ENCODE measurements at regions not wholly inside any gene's neighbourhood (a gene's known extent, or its start where the extent isn't known, plus 50 kb on each side); places are given as distances from the start of the nearest gene placed in this dataset.

DNA sequence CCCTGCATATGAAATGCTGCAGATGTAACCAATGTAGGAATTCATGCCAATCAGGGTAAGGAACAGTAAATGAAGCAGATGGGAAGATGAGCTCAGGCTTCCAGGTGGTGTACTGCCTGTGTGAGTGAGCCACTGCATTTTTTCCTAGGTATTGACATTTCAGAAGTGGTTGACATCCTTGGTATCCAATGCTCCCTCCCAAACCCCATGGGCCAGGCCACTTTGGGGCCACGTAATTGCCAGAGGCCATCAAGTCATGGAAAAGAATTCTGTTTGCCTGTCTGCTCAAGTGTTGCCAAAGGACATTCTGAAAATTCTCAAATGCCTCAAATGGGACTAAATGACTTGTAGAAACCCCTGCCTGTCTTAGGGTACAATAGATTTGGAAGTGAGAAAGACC is 384.6 kb downstream of the GATA3 start:
- TF ChIP-seq ZNF274 (IDR thresholded peaks at IDR 0.05; ENCODE audit: low read depth, low read length): no peak
- no peak overlapping the region for H3K4me3 ChIP-seq (ENCODE audit: low read length)

DNA sequence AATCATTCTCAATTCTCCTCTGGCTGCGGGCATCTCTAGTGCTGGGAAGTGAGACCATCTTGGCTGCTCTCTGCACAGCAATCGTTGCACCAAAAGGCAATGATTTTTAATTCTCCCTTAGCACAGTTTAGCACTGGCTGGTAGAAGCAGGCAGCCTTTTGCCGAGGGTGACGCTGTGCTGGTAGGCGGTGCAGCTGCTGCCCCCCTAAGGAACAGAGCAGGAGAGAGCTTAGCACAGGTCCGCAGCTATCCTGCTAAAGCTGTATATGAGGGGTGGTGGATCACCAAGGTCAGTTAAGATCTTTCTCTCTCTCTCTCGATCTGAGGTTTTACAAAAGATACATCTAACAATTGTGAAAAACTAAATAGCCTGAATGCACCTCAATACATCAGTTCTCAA is 390.1 kb downstream of the GATA3 start:
- no peak for TF ChIP-seq ZNF274 (IDR thresholded peaks at IDR 0.05; ENCODE audit: low read depth, low read length)

DNA sequence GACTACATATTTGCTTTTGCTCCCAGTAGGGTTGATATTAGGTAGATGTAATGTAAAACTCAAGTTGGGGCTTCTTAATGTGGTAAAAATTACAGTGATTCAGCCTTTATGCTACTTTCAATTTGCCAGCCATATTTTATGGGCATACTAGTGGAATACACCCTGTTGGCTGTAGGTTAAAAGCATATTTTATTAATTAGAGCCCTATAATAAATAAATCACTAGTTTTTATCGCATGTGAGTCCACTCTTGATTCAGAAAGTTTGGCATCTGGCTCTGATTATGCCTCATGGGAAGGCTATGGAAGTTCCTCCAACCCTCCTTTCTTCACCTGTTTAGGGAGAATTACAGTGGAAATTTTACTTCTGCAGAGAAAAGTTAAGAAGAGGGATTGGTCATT is 390.9 kb downstream of the GATA3 start:
- TF ChIP-seq ZNF274 (IDR thresholded peaks at IDR 0.05; ENCODE audit: low read depth, low read length): no peak
- H3K4me3 ChIP-seq (ENCODE audit: low read length): no peak overlapping the region

More for the DNA sequence above, 390.1 kb downstream of the GATA3 start:
- H3K4me3 ChIP-seq (ENCODE audit: low read length): no peak overlapping the region

DNA sequence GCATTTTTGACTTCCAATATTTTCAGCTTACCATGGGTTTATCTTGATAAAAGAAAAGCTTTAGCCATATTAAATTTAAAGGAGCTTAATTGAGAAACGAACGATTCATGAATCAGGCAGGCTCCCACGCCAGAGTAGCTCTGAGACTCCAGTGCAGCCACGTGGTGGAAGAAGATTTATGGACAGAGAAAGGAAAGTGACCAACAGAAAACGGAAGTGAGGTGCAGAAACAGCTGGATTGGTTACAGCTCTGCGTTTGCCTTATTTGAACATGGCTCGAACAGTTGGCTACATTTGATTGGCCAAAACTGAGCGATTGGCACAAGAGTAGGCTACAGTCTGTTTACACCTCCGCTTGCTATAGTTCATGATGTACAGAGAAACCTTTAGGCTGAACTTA is 395.4 kb downstream of the GATA3 start:
- H3K4me3 ChIP-seq (ENCODE audit: low read length): no peak overlapping the region

DNA sequence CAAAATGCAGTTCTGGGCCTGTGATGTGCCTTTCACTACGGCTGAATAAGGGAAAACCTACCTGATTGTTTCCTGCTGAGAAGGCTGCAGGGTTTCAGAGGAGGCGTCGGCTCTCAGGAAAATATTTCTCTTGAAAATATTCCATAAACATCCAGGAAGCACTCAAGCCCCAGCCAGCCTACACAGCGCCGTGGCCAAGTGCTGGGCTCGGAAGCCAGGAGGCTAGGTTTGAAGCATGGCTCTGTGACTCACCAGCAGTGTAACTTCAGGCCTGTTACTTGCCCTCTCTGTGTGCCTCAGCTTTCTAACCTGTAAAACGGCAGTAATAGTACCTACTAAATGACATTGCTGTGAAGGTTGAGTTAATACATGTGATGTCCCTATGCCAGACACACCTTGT is 399.1 kb downstream of the GATA3 start:
- TF ChIP-seq ZNF274 (IDR thresholded peaks at IDR 0.05; ENCODE audit: low read depth, low read length): no peak
- H3K4me3 ChIP-seq (ENCODE audit: low read length): no peak overlapping the region

More for the DNA sequence above, 395.4 kb downstream of the GATA3 start:
- TF ChIP-seq ZNF274 (IDR thresholded peaks at IDR 0.05; ENCODE audit: low read depth, low read length): no peak

DNA sequence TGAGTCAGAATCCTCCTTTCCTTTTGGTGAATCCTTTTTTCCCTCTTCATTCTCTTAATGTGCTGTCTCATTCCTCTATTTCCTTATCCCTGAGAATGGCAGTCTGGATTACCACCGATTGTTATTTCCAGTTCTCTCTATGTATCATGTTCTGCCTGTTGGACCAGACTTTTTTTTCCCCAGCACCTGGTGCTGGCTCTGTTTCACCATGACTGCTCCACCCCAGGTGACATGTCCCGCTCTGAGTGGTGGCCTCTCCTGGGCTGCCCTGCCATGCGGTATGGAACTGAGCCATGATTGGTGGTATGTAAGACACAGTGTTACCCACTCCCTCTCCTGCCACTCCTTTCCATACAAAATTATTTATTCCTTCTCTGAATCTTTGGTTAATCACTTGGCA is 399.9 kb downstream of the GATA3 start:
- TF ChIP-seq ZNF274 (IDR thresholded peaks at IDR 0.05; ENCODE audit: low read depth, low read length): no peak
- no peak overlapping the region for H3K4me3 ChIP-seq (ENCODE audit: low read length)

DNA sequence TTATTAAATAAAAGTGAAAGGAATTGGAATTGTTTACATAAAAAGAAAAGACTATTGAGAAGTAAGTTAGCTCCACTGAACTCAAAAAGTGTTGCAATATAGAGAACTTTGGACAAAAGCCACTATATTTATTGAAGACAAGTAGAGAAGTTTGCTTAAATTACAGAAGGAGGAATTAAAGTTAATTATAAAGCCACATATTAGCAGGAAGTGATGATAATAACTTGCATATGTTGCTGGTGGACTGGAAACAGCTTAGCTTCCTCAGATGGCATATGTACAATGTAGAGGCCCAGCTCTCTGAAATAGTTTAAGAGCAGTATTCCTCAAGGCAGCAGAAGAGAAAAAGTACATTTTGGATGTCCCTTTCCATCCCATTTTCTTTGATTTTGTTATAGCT is 400.7 kb downstream of the GATA3 start:
- no peak overlapping the region for H3K4me3 ChIP-seq (ENCODE audit: low read length)
- no peak for TF ChIP-seq ZNF274 (IDR thresholded peaks at IDR 0.05; ENCODE audit: low read depth, low read length)

DNA sequence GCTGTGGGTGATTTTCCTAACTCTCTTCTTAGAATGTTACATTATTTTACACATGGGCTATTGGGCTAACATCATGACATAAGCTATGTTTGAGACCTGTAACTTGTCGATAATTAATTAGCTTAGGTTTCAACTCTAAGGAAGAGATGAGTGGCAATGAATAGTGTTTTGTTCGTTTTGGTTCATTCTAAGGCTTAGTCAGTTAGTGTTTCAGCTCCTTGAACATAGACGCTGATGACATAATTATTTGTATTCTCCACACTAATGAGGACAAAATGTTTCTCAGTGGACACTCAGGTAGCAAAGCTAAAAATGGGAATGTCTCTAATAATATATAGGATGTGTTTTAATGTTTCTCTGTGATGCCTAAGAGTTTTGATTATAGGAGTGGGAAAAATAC is 401.9 kb downstream of the GATA3 start:
- TF ChIP-seq ZNF274 (IDR thresholded peaks at IDR 0.05; ENCODE audit: low read depth, low read length): no peak

DNA sequence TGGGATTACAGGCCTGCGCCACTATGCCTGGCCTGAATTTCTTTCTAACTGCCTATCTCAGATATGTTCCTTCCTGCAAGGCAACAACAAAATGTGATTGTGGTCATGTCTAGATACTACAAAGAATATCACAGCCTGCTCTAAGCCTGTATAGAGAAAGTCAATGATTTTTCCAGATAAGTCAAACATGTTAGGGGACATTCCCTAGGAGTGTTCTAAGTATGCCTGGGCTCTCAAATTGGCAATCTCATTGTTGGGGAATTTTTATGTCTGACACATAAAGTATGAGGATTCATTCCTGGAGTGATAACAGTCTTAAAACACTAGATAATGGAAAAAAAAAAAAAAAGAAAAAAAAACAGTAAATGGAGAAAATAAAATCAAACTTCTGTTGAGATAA is 406.1 kb downstream of the GATA3 start:
- H3K4me3 ChIP-seq (ENCODE audit: low read length): no peak overlapping the region
- TF ChIP-seq ZNF274 (IDR thresholded peaks at IDR 0.05; ENCODE audit: low read depth, low read length): no peak

More for the DNA sequence above, 401.9 kb downstream of the GATA3 start:
- H3K4me3 ChIP-seq (ENCODE audit: low read length): no peak overlapping the region

DNA sequence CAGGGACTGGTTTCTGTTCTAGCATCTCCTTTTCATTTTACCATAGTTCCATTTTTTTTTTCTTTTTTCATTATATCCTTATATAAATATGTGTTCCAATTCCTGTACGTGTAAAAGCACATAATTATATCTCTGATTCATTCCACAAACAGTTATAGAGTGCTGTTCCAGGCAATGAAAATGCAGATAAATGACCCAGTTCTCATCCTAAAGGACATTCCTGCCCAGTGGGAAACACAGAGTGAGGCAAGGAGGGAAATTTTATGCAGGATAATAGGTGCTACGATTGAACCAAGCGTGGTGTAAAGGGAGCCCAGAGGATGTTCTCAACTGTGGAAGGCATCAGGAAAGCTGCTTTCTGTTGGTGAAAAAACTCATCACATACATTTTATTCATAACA is 408.1 kb downstream of the GATA3 start:
- TF ChIP-seq ZNF274 (IDR thresholded peaks at IDR 0.05; ENCODE audit: low read depth, low read length): no peak
- no peak overlapping the region for H3K4me3 ChIP-seq (ENCODE audit: low read length)

DNA sequence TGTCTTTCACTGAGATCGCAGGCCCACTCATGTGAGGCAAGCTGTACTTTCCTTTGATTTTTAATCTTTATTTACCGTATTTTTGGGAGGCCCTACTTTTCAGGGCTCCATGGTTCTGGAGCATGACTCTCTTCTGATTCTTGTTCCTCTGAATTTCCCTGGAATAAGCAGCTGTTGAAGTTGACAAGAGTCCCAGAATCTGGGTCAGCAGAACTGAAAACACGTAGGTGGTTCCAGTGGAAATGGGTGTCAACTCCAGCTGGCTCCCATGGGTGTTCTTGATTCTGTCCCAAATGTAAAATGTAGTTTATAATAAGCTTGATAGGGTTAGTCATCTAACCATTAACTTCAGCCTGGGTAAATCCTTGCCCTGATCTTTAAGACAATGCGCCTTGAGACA is 409.4 kb downstream of the GATA3 start:
- TF ChIP-seq ZNF274 (IDR thresholded peaks at IDR 0.05; ENCODE audit: low read depth, low read length): no peak
- no peak overlapping the region for H3K4me3 ChIP-seq (ENCODE audit: low read length)

DNA sequence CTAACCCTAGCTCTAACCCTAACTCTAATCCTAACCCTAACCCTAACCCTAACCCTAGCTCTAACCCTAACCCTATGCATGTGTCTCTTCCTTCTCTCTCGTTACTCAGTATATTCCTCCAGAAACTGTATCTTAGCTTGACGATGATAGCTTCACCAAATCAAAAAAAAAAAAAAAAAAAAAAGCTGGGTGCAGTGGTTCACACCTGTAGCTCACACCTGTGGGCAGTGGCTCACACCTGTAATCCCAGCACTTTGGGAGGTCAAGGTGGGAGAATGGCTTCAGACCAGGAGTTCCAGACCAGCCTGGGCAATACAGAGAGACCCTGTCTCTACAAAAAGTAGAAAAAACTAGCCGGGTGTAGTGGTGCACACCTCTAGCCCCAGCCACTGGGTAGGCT is 414.0 kb downstream of the GATA3 start:
- no peak for TF ChIP-seq ZNF274 (IDR thresholded peaks at IDR 0.05; ENCODE audit: low read depth, low read length)
- no peak overlapping the region for H3K4me3 ChIP-seq (ENCODE audit: low read length)

DNA sequence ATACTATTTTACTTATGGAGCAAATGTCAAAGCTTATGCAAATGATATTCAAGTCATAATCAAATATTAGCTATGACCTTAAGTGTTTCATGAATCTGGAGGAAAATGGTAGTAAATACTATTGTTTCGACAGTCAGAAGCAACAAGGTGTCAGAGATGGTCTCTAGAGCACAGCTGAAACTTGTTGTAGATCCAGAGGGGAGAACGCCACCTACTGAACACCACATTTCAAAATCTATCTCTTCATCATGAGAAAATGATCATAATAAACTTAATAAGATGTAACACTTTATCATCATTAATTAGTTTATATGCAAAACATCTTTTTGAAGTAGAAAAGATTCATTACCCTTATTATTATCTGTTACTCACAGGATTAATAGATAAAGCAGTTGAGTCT is 418.7 kb downstream of the GATA3 start:
- TF ChIP-seq ZNF274 (IDR thresholded peaks at IDR 0.05; ENCODE audit: low read depth, low read length): no peak
- no peak overlapping the region for H3K4me3 ChIP-seq (ENCODE audit: low read length)

DNA sequence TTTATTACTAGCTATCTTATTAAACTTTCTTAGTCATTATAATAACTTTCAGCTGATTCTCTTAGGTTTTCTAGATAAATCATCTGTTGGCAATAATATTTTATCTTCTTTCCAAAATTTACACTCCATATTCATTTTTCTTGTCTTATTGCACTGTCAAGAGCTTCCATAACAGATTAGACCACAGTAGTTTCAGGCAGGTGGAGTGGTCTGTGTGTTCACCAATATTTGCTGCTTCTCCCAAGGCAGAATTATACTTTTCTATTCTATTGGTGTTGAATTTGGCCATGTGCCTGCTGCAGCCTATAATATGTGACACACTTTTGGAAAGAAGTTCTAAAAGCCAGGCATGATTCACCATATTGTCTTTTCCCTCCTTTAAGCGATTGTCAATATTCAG is 422.8 kb downstream of the GATA3 start:
- TF ChIP-seq ZNF274 (IDR thresholded peaks at IDR 0.05; ENCODE audit: low read depth, low read length): no peak

DNA sequence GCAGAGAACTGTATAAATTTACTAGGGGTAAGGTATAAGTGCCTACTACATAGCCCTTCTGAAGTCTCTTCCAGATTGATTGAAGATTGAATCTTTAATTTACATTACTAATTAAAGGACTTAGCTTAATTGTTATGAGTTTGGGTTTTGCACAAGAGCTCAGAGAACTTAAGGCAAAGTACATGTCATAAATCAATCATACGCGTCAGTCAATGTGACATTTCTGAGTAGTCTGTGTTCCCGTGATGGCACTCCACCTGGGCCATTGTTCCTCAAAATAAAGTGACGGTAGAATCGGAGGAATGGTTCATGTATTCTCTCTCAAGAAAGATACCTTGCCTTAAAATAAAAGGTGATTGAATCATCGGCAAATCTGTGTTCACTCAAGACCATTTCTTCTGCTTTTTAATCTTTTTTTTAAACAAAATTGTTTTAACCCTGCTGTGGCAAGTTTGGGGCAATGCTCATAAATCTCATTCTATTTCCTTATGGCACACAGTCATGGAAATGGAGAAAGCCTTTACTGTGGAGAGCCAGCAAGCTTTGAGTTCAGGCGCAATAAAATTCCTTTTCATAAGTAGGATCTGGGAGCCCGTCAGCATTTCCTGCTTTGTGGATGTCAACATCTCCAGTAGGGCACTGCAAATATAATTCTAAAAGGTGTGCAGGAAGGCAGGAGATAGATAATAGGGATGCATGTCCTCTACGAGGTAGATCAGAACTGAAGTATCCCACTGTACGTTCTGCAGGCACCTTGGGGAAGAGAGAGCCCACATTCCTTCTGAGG is 427.4 kb downstream of the GATA3 start:
- no peak overlapping the region for H3K4me3 ChIP-seq (ENCODE audit: low read length)
- TF ChIP-seq ZNF274 (IDR thresholded peaks at IDR 0.05; ENCODE audit: low read depth, low read length): no peak

More for the DNA sequence above, 422.8 kb downstream of the GATA3 start:
- no peak overlapping the region for H3K4me3 ChIP-seq (ENCODE audit: low read length)

DNA sequence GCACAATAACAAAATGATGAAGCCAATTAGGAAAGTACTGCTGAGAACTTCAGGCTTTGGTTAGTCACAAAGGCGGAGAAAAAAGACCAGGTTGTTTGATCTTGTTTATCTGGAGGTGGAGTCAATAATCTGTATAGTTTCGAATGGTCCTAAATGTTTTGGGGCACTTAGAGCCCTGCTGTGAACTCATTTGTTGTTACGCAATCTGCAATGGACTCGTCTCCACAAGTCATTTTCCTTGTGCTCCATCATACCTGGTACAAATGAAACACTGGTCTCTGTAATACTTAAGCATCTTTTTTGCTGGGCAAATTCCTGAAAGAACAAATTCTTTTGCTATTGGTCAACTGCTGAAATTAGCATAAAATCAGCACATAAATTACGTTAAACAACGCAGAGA is 430.5 kb downstream of the GATA3 start:
- TF ChIP-seq ZNF274 (IDR thresholded peaks at IDR 0.05; ENCODE audit: low read depth, low read length): no peak
- no peak overlapping the region for H3K4me3 ChIP-seq (ENCODE audit: low read length)

All from GM08714 (cell line).